ENCODE measurements at regions not wholly inside any gene's neighbourhood (a gene's known extent, or its start where the extent isn't known, plus 50 kb on each side); places are given as distances from the start of the nearest gene placed in this dataset.

- Histone ChIP-seq H4K20me1 (ENCODE audit: control insufficient read depth, extremely low read depth, insufficient read depth, low read length) (no peaks in the 10 kb centered on the region), H3K79me2 (ENCODE audit: control insufficient read depth, insufficient read depth, low read length) (no peaks in the 10 kb centered on the region), H3K9ac (ENCODE audit: control insufficient read depth, extremely low read depth, insufficient read depth, low read length) (no peak overlapping the region), H3K9me1 (ENCODE audit: control insufficient read depth, extremely low read depth, insufficient read depth, low read length) (no peaks in the 10 kb centered on the region), H3K4me2 (ENCODE audit: control insufficient read depth, extremely low read depth, insufficient read depth, low read depth, low read length) (no peak overlapping the region), H2AFZ (ENCODE audit: control insufficient read depth, low read length) (no peak overlapping the region), H3K4me3 (ENCODE audit: control insufficient read depth in 2 of 3, extremely low read depth in 1 of 3, insufficient read depth in 2 of 3, low read depth in 1 of 3, low read length in 3 of 3) (no peak overlapping the region), H3K27me3 (ENCODE audit: control insufficient read depth, extremely low read depth, insufficient read depth, low read length) (no peaks in the 10 kb centered on the region), H3K4me1 (ENCODE audit: control insufficient read depth, extremely low read depth, insufficient read depth, low read length) (no peaks in the 10 kb centered on the region), H3K9me3 (ENCODE audit: control insufficient read depth, low read depth, low read length) (no peaks in the 10 kb centered on the region), H3K36me3 (ENCODE audit: control insufficient read depth in 2 of 2, extremely low read depth in 1 of 2, insufficient read depth in 2 of 2, low read length in 2 of 2) (no peaks in the 10 kb centered on the region), H3K27ac (ENCODE audit: control insufficient read depth, insufficient read depth, low read length) (no peak overlapping the region)
- TF ChIP-seq EZH2 (IDR thresholded peaks at IDR 0.05; ENCODE audit: low read length) (no peak), CTCF (optimal IDR thresholded peaks at IDR 0.05 in 1 of 3, IDR thresholded peaks at IDR 0.05 in 1 of 3, conservative IDR thresholded peaks at IDR 0.05 in 1 of 3; ENCODE audit: extremely low read depth in 1 of 3, insufficient read depth in 2 of 3, low read length in 3 of 3) (no peak)
- DNase-seq (ENCODE audit: low read depth, low spot score): no peak
- dilution Hi-C loops (cut with MboI; ENCODE audit: extremely low pct_ligation_motif_present, low sequenced_read_pairs): no loop called here
- no peak for FAIRE-seq
These were observed 91.7 kb upstream of the ANKRD10 start for GRCh38 chr13:111006506-111007031.

- dilution Hi-C loops (cut with MboI; ENCODE audit: extremely low pct_ligation_motif_present, low sequenced_read_pairs): no loop called here
- H4K20me1 ChIP-seq (ENCODE audit: control insufficient read depth, extremely low read depth, insufficient read depth, low read length): no peaks in the 10 kb centered on the region
- H3K4me2 ChIP-seq (ENCODE audit: control insufficient read depth, extremely low read depth, insufficient read depth, low read depth, low read length): no peak overlapping the region
- no peaks in the 10 kb centered on the region for H3K27me3 ChIP-seq (ENCODE audit: control insufficient read depth, extremely low read depth, insufficient read depth, low read length)
- H3K9ac ChIP-seq (ENCODE audit: control insufficient read depth, extremely low read depth, insufficient read depth, low read length): no peak overlapping the region
- FAIRE-seq: no peak
- no peaks in the 10 kb centered on the region for H3K36me3 ChIP-seq (ENCODE audit: control insufficient read depth in 2 of 2, extremely low read depth in 1 of 2, insufficient read depth in 2 of 2, low read length in 2 of 2)
- H3K27ac ChIP-seq (ENCODE audit: control insufficient read depth, insufficient read depth, low read length): no peak overlapping the region
- DNase-seq (ENCODE audit: low read depth, low spot score): no peak
- H3K4me1 ChIP-seq (ENCODE audit: control insufficient read depth, extremely low read depth, insufficient read depth, low read length): no peaks in the 10 kb centered on the region
- no peaks in the 10 kb centered on the region for H3K9me1 ChIP-seq (ENCODE audit: control insufficient read depth, extremely low read depth, insufficient read depth, low read length)
- no peaks in the 10 kb centered on the region for H3K79me2 ChIP-seq (ENCODE audit: control insufficient read depth, insufficient read depth, low read length)
- H3K4me3 ChIP-seq (ENCODE audit: control insufficient read depth in 2 of 3, extremely low read depth in 1 of 3, insufficient read depth in 2 of 3, low read depth in 1 of 3, low read length in 3 of 3): no peak overlapping the region
- H2AFZ ChIP-seq (ENCODE audit: control insufficient read depth, low read length): no peak overlapping the region
- TF ChIP-seq CTCF (optimal IDR thresholded peaks at IDR 0.05 in 1 of 3, IDR thresholded peaks at IDR 0.05 in 1 of 3, conservative IDR thresholded peaks at IDR 0.05 in 1 of 3; ENCODE audit: extremely low read depth in 1 of 3, insufficient read depth in 2 of 3, low read length in 3 of 3): no peak
- no peak for TF ChIP-seq EZH2 (IDR thresholded peaks at IDR 0.05; ENCODE audit: low read length)
- H3K9me3 ChIP-seq (ENCODE audit: control insufficient read depth, low read depth, low read length): no peaks in the 10 kb centered on the region
These were observed 91.1 kb upstream of the ANKRD10 start for GRCh38 chr13:111005808-111006505.
